Caki2 (cell line): ENCODE measurements at regions not wholly inside any gene's neighbourhood (a gene's known extent, or its start where the extent isn't known, plus 50 kb on each side); places are given as distances from the start of the nearest gene placed in this dataset.

ENCODE experiments used
- DNase-seq: peaks from one replicate; pipeline ENCODE4 v3.0.0-alpha.2; 2015; ENCODE audit warnings: low read depth
- in situ Hi-C: cut with HindIII; loops from 2 replicates; pipeline ENCODE4 v1.10.0; 2016; ENCODE audit warnings: low sequenced_read_pairs, low pct_unique_long_range_greater_than_20kb, mixed read lengths

DNA sequence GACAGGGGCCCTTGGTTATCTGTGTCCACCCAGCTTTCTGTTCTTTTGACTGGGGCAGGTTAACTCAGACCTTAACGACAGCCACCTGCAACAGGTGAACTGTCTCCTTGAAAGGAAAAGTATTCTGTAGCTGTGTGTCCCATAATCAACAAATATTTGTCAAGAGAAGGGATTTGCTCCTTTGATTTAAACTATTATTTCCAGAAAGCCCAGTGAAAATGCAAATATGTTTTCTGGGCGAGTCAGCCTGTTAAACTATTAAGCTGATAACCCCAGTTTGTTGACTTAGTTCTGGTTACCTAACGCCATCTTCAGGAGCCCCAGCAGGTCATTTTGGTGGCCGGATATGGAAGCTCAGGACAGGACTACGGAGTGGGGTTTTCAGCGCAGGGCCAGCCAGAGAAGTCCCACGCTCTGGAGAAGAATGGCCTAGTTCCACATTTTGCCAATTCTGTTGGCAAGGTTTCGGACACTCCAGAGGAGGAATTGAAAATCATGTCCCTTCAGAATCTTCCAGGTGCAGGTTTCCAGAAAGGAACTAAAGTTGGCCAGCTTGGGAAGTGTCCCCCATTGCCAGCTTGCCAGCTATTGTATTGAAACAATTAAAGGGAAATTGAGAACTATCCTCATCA is 54.5 kb downstream of the ADRA2A start:
- in situ Hi-C loops, result no loop called here
- no peak for DNase-seq

DNA sequence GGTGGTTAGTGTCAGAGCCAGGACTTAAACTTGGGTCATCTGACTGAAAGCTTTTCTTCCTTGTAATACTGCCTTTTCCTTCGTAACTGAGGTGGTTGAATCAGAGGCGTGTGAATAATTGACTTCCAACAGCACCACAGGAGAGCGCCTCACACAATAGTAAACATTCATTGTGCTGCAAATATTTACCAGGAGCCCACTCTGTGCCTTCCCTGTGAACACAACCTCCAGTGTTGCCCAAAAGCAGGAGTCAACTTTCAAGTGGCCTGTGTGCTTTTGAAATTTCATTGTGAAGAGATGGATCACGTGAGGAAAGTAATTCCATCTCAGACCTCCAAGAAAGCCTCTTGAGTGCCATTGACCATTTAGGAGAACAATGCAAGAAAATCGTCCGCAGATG is 60.2 kb downstream of the ADRA2A start:
- in situ Hi-C loops, result no loop called here
- no peak for DNase-seq

DNA sequence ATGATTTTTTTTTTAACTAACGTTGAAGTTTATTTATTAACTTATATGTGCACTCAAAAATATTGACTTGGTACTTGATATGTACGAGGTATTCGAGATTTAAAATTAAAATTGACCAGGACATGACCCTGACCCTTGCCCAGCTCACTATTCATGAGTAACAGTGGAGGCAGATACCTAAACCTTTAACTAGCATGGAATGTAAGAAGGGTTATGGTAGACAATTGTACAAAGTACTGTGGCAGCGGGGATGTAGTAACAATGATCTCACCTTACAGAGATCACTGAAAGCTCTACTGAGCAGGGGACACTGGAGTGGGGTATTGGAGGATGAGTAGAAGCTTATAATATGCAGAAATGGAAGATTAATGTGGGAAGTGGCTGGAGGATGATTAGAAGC is 60.8 kb downstream of the ADRA2A start:
- in situ Hi-C loops, result no loop called here
- no peak for DNase-seq

DNA sequence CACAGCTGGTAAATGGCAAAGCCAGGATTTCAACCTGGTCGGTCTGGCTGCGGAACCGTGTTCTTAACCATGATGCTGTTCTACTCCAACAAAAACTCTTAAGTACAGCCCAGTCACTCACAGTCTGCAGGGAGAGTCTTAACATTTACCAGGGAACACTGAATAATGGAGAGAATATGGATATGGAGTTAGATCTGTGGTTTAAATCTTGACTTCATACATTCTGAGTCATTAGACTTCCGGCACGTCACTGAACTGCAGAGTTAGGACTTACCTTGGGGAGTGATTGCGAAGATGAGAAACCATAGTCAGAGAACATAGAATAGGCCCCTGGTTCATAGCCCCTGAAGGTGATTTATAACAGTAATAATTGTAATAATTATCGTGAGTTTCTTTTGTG is 61.7 kb downstream of the ADRA2A start:
- DNase-seq, result no peak
- in situ Hi-C loops, result no loop called here

DNA sequence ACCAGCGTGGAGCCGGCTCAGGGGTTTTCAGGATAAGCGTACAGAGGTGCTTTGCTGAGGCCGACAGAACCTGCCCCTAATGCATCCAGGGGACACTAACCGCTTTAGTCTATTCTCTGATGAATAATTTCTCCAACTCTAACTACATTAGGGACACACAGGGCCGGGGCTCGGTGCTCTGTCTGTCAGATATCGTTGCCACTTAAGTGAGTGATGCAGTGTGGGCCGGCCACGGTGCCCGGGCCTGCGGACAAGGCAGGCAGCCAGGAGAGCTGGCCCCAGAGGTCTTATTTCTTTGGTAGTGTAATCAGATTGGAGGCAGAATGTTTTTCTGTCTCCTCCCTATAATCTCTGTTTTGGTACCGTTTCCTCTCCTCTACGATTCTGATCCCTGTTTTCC is 62.7 kb downstream of the ADRA2A start:
- no peak for DNase-seq
- in situ Hi-C loops, result no loop called here

DNA sequence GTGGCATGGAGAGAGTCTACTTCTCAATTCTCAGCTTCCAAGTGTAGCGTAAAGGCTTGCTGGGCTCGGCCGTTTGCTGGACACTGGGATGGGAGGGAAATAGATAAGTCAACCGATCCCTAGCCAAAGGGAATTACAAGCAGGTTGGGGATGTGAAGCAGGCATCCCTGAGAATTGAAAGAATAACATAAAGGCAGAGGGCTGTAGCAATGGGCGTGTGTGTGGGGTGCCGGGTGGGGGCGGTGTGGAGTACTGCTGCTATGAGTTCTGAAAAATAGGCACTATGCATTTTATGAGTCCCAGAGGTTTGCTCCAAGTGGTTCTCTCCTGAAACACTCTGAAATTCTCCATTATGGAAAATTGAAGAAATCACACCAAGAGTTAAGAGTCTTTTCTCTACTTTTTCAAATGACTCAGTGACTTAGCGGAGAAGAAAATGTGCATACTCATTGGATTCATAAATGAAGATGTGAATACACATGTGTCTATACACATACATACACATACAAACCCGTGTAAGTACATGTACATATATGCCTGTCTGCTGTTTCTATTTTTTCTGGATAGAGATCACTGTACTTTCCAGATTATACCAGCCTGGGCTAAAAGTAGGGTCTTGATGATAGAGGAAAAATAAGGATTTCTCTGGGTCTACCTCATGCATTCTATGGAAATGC is 65.4 kb downstream of the ADRA2A start:
- in situ Hi-C loops, result no loop called here
- DNase-seq, result no peak

DNA sequence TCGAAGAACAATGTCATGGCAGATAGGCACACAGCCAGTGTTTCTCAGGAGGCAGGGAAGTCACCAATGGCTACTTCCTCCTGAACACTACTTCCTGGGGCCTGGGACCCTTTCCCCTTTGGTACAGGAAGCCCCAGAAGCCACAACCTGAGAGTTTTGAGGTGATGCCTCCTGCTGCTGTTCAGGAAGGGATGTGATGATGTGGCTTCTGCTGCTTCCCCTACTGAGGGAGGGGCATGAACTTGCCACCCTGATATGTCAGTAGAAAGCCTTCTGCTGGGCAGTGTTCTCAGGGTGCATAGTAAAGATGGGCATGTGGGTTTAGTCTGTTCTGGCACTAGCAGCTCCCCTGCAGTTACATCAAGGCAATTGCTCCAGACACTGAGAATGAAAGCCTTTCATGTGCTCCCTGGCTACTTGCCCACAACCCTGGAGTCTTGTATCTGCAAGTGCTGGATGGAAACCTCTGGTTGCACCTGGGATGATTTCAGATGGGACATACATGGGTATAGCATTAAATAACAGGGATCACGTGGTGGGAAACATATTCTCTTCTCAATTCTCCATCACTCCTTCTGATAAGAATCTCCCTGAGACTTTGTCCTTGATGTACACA is 69.3 kb downstream of the ADRA2A start:
- no peak for DNase-seq
- in situ Hi-C loops, result no loop called here

DNA sequence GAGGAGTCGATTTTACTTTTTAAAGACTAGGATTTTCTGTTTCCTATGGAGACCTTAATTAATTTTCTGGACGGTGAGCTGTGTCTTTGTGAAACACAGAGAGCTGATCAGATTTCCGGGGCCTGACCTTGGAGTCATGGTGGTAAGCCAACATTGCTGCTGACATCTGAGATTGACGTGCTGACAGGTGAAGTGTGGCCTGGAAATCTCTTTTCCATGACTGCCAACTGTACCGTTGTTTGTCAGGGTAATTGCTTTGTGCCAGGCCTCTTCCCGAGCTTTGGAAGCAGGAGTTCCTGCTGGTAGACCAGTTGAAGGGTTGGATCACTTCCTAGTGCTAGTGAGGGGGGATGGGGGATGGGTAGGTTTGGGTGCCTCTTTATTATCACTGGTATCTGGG is 71.2 kb downstream of the ADRA2A start:
- in situ Hi-C loops, result no loop called here
- no peak for DNase-seq

DNA sequence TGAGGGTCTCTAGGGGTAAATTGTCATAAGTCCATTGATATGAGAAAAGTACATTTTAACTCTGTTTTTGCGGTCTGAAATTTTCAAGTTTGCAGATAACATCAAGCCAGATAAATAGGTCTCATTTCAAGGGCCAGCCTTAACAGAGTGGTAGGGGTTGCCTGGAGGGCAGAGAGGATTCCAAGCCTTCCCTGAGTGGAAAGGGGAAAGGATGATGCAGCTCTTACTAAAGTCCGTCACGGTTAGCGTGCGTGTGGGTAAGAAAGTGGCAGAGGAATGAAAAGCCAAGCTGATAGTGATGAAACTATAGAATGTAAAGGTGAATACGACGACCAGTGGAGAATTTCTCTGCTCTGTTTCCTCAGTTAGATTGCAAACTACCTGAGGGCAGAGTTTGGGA is 71.6 kb downstream of the ADRA2A start:
- DNase-seq, result no peak
- in situ Hi-C loops, result no loop called here

DNA sequence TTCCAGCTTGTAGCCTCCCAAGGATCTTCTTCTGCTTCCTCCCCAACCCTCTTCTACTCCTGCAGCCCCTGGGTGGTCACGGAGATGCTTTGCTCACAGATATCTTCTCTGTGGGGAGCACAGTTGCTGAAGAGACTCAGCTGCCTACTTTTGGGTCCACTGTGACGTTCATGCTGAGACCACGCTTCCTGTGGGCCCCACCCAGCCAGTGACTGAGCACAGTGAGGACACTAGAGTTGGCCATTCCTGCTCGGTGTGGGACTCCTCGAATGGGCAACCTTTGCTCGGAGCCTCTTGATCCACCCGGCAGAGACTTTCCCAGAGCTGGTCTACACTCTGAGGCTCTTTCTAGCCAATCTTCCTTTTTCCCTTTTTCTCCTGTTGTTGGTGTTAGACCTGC is 73.9 kb downstream of the ADRA2A start:
- in situ Hi-C loops, result no loop called here
- DNase-seq, result no peak

DNA sequence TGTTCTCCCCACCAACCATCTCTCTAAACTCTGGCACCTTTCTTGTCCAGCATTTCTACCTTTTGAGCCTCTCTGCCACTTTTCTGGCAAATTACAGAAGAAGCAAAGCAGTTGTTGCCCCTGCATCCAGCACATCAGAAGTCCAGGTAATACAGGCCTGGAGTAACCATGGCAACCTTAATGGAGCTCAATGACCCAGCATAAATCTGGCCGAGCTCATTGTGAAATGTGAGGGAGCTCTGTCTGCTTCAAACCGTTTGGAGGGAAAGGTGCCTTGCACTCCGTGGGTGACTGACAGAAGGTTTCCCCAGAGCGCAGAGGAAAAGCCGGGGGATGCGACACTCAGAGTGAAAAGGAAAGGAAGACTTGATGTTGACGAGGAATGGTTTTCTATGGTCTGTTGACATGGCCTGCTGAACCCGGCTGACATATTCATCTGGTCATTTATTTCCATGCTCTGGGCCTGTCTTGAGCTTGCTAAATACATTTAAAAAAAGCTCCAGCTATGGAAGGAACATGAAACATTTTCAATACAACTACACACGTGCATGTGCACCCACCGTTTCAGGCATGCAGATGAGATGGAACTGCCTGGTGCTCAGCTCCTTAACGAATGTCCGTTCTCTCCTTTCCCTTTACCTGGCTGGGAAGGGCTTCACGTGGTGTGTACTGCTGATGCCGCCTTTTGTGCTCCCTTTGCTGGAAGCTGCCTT is 74.9 kb downstream of the ADRA2A start:
- DNase-seq, result no peak
- in situ Hi-C loops, result no loop called here

DNA sequence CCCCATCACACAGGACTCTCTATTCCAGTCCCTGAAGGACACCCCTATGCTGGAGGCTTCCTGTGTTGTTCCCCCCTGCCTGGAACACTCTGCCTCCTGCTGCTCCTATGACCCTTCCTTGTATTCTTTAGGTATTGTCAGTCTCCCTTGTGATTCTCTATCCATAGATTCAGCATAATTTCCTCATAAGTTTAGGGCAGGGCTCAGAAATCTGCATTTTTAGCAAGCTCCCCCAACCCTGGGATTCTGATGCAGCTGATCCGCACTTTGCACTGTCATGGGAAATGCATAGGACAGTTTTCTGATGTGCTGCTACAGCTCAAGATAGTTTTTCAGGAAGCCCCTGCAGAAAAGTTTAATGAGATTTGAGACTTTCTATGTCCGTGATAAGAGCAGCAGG is 79.9 kb downstream of the ADRA2A start:
- DNase-seq, result no peak
- in situ Hi-C loops, result no loop called here

DNA sequence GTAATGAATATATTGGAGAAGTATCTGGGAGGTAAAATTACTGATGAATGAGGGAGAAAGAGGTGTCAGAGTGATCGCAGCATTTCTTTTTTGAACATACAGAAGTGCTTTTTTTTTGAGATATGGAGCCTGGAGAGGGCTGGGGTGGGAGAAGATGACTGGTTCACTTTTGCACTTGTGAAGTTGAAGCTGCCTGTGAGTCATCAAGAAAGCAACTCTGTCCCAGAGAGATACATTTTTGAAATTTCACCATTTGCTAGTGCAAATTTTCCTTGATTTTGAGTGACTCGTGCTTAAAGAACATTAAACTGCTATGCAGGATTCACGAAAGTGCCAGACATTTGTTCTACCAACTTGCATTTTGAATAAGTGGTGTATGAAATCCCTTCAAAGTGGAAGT is 81.8 kb downstream of the ADRA2A start:
- DNase-seq, result no peak
- in situ Hi-C loops, result no loop called here

DNA sequence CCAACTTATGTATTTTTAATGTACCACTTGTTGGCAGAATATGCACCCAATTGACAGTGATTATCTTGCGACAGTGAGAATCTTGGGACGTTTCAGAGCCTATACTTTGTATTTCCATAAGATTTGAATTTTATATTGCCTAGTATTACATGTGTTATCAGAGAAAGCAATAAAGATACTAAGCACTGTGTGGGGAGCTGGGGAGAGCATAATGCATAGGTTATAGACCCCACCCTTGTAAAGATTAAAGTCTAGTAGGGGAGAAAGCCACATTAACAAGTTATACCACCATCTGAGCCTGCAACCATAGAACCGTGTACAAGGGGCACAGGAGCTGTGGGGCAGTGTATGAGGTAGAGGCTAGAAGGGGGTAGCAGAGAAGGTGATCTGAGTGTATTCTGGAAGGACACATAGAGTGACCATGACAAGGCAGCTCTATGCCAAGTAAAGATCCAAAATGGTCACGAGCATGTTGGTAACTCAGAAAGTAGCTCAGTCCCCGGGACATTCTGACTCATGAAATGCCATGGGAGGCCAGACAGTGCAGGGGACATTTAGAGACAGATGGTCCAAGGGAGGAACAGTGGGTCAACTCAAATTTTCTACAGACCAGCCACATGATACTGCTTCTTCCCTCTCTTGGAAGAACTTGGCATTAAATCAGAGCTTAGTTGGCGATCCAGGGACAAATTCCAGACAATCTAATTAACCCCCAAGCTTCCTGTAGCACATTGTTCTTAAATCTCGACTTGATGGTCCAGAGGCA is 84.5 kb downstream of the ADRA2A start:
- in situ Hi-C loops, result no loop called here
- no peak for DNase-seq

DNA sequence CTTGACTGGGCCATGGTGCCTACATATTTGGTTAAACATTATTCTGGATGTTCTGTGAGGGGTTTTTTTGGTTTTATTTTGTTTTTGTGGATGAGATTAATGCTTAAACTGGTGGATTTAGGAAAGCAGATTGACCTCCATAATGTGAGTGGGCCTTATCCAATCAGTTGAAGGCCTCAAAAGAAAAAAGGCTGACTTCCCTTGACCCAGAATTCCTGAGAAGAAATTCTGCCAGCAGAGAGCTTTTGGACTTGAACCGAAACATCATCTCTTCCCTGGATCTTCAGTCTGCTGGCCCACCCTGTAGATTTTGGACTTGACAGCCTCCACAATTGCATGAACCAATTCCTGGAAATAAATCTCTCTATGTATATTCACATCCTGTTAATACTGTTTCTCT is 94.4 kb downstream of the ADRA2A start:
- in situ Hi-C loops, result no loop called here
- DNase-seq, result no peak

DNA sequence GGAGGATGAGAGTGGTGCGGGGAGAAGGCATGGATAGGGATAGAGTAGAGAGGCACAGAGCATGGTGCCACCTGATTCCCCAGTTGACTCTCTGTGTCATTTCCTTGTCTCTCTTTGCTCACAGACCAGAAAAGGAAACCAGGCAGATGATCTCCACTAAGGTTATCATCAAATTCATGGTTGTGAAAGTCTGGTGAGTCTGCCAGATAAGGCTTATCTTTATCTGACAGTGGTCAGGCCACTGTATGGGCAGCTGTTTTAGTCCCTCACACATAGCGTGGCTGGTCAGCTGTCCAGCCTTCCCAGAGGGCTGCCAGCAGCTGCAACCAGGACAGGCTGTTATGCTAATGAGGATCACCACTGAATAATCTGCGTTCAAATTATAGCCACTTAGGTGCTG is 99.0 kb downstream of the ADRA2A start:
- DNase-seq, result no peak
- in situ Hi-C loops, result no loop called here

DNA sequence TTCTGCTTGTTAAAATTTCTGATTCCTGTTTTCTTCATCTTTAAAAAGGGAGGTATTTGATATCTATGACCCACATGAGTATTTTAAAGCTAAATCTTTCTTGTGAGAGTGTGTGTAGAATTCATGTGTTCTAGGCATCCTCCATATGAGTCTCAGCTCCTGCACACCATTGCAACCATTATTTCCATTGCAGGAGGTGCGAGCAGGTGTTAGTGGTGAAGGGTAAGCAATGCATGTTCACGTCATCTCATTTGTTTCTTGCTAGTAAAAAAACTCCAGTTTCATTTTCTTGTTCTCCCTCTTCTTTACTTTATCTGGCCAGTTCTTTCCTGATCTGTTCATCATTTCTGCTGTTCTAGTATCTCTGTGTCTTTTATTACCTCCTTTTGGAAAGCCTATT is 100.5 kb downstream of the ADRA2A start:
- in situ Hi-C loops, result no loop called here
- DNase-seq, result no peak

DNA sequence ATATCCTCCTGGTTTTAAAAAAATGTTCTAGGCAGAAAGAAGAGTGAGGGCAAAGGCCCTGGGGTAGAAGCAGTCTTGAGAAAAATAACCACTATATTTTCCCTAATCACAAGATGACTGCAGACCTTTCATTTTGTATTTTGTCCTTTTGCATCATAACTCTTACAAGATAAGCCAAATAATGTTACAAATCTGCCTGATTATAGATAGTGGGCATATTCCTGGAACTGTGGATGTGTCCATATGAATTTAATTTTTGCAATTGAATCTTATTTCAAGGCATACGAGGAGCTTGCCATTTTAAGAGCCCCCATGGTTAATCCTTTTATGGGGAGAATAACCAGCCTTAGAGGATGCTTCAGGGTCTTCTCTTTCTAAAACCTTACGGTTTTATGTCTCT is 102.7 kb downstream of the ADRA2A start:
- no peak for DNase-seq
- in situ Hi-C loops, result no loop called here

DNA sequence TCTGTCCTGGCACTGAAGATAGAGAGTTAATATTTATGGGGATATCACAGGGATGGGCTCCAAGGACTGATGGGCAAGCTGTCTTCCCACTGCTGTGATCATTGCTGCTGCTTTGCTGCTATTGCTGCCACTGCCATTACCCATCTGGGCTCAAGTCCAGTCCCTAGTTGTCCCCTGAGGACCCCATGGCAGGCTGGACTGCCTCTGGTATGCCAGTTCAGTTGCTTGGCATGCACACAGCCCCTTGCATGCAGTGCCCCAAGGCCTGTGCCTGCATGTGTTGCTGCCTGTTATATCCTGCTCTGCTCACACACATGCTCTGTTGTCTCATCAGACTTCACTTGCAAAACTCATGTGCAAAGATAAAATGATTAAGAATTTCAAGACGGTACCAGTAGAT is 109.5 kb downstream of the ADRA2A start:
- DNase-seq, result no peak
- in situ Hi-C loops, result no loop called here
